Lower leg skin (tissue), 3 donors: ENCODE measurements at regions not wholly inside any gene's neighbourhood (a gene's known extent, or its start where the extent isn't known, plus 50 kb on each side); places are given as distances from the start of the nearest gene placed in this dataset.

Experiments
- CTCF ChIP-seq, 3 donors: fragments of 450-650 bp; IDR thresholded peaks; one replicate each; pipeline ENCODE4 v1.5.1; 2016; ENCODE audit warnings: antibody characterized with exemption in 3 of 3, mild to moderate bottlenecking in 3 of 3, moderate library complexity in 2 of 3
- POLR2A ChIP-seq, 2 donors: fragments of 450-650 bp; IDR thresholded peaks; one replicate each; pipeline ENCODE4 v1.6.1; 2016 to 2017; ENCODE audit warnings: antibody characterized with exemption in 2 of 2, mild to moderate bottlenecking in 1 of 2, moderate library complexity in 1 of 2

- TF ChIP-seq POLR2A (IDR thresholded peaks at IDR 0.05): no peak
- no peak for TF ChIP-seq CTCF (IDR thresholded peaks at IDR 0.05)
Observed at GRCh38 chr18:41069167-41069566, 885.9 kb upstream of the PIK3C3 start.
